PFSK-1 (cell line): ENCODE measurements at regions not wholly inside any gene's neighbourhood (a gene's known extent, or its start where the extent isn't known, plus 50 kb on each side); places are given as distances from the start of the nearest gene placed in this dataset.

Experiments
- FOXP2 ChIP-seq: optimal IDR thresholded peaks from 2 replicates; pipeline ENCODE3; 2011; ENCODE audit warnings: borderline replicate concordance, control low read depth, inconsistent platforms; ENCODE audit not compliant: insufficient read depth; ENCODE audit errors: extremely low read length, extremely low read depth
- POLR2AphosphoS5 ChIP-seq: IDR thresholded peaks from 2 replicates; pipeline ENCODE4 v1.6.1; 2012; ENCODE audit warnings: low read depth, mild to moderate bottlenecking, control low read depth, low read length, moderate library complexity
- SIN3A ChIP-seq: IDR thresholded peaks from 2 replicates; pipeline ENCODE4 v1.6.1; 2012; ENCODE audit warnings: mild to moderate bottlenecking, low read length, moderate library complexity, borderline replicate concordance; ENCODE audit not compliant: insufficient read depth
- TAF1 ChIP-seq: IDR thresholded peaks from 2 replicates; pipeline ENCODE4 v1.6.1; 2012; ENCODE audit warnings: low read length, control low read depth, borderline replicate concordance; ENCODE audit not compliant: insufficient read depth
- TF ChIP-seq, protein P1 (sequence below), 2 experiments: IDR thresholded peaks; 2 replicates each; pipeline versions ENCODE4 v1.6.1 to v1.8.0; 2011 to 2012; ENCODE audit warnings: low read depth in 2 of 2, low read length in 2 of 2, control low read depth in 1 of 2, inconsistent platforms in 1 of 2, mild to moderate bottlenecking in 1 of 2, moderate library complexity in 1 of 2; ENCODE audit not compliant: insufficient read depth in 1 of 2

- no peak for TF ChIP-seq POLR2AphosphoS5
- TF ChIP-seq SIN3A: no peak
- TF ChIP-seq, protein P1, sequence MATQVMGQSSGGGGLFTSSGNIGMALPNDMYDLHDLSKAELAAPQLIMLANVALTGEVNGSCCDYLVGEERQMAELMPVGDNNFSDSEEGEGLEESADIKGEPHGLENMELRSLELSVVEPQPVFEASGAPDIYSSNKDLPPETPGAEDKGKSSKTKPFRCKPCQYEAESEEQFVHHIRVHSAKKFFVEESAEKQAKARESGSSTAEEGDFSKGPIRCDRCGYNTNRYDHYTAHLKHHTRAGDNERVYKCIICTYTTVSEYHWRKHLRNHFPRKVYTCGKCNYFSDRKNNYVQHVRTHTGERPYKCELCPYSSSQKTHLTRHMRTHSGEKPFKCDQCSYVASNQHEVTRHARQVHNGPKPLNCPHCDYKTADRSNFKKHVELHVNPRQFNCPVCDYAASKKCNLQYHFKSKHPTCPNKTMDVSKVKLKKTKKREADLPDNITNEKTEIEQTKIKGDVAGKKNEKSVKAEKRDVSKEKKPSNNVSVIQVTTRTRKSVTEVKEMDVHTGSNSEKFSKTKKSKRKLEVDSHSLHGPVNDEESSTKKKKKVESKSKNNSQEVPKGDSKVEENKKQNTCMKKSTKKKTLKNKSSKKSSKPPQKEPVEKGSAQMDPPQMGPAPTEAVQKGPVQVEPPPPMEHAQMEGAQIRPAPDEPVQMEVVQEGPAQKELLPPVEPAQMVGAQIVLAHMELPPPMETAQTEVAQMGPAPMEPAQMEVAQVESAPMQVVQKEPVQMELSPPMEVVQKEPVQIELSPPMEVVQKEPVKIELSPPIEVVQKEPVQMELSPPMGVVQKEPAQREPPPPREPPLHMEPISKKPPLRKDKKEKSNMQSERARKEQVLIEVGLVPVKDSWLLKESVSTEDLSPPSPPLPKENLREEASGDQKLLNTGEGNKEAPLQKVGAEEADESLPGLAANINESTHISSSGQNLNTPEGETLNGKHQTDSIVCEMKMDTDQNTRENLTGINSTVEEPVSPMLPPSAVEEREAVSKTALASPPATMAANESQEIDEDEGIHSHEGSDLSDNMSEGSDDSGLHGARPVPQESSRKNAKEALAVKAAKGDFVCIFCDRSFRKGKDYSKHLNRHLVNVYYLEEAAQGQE (IDR thresholded peaks at IDR 0.05; ENCODE audit: insufficient read depth in 1 of 2, low read depth in 2 of 2, low read length in 2 of 2): no peak
- no peak for TF ChIP-seq FOXP2
- no peak for TF ChIP-seq TAF1
Measured at GRCh38 chr3:135416182-135416581, 549.3 kb upstream of the PPP2R3A start.

DNA sequence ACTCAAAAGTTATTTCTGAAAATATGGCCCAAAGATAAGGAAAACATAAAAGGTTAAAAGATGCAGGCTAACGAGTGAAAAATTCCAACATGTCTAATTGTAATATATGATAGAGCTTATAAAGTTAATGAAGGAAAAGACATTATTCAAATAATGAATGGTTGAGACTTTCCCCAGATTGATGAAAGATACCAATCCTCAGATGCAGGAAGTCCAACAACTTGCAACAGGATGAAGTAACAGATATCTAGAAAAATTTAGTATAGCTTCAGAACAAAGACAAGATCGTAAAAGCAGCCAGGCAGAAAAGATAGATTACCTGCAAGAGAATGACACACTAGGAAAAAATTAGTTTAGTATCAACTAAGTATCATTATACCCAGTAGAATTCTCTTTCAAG lies 546.4 kb upstream of the PPP2R3A start:
- no peak for TF ChIP-seq FOXP2
- no peak for TF ChIP-seq TAF1
- no peak for TF ChIP-seq SIN3A
- no peak for TF ChIP-seq POLR2AphosphoS5
- TF ChIP-seq, protein P1 (IDR thresholded peaks at IDR 0.05; ENCODE audit: insufficient read depth in 1 of 2, low read depth in 2 of 2, low read length in 2 of 2): no peak

DNA sequence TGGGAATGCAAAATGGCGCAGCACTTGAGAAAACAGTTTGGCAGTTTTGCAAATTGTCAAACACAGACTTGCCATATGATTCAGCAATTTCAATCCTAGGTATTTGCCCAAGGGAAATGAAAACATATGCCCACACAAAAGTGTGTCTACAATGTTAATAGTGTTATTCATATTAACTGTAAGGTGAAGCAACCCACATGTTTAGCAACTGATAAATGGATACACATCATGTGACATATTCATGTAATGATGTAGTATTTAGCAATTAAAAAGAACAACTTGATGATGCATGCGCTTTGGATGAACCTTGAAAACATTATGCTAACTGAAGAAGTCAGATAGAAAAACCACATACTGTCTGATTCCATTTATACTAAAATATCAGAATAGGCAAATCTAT lies 539.0 kb upstream of the PPP2R3A start:
- TF ChIP-seq SIN3A: no peak
- TF ChIP-seq TAF1: no peak
- TF ChIP-seq, protein P1 (IDR thresholded peaks at IDR 0.05; ENCODE audit: insufficient read depth in 1 of 2, low read depth in 2 of 2, low read length in 2 of 2): no peak
- TF ChIP-seq POLR2AphosphoS5: no peak
- TF ChIP-seq FOXP2: no peak

DNA sequence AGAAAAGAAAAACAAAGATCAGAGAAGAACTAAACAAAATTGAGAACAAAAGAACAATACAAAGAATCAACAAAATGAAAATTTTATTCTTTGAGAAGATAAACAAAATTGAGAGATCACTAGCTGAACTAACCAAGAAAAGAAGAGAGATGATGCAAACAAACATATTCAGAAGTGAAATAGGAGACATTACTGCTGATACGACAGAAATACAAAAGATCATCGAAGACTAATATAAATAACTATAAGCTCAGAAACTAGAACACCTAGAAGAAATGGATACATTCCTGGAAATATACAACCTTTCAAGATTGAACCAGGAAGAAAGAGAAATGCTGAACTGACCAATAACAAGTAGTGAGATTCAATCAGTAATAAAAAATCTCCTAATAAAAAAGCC lies 533.1 kb upstream of the PPP2R3A start:
- TF ChIP-seq TAF1 (no peak), SIN3A (no peak), POLR2AphosphoS5 (no peak), FOXP2 (no peak)
- TF ChIP-seq, protein P1 (IDR thresholded peaks at IDR 0.05; ENCODE audit: insufficient read depth in 1 of 2, low read depth in 2 of 2, low read length in 2 of 2): no peak

DNA sequence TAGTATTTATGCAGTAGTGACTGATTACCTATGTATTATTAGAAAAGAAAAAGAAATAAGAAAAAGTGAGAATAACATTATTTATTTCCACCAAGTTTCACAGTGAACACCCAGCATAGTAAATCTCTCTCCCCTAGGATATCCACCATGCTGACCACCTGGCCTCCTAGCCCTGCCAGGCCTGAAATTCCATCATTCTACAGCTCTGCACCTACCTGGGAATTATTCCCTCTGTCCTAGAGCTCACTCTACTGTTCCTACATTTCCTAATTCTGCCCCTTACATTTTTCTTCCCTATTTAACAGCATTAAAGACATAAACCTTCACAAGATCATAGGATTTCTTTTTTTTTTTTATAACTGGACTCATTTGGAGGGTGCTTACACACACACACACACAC lies 525.3 kb upstream of the PPP2R3A start:
- TF ChIP-seq POLR2AphosphoS5: no peak
